ENCODE measurements at regions not wholly inside any gene's neighbourhood (a gene's known extent, or its start where the extent isn't known, plus 50 kb on each side); places are given as distances from the start of the nearest gene placed in this dataset.
"Not testable (repeated sequence)": the region's sequence is repeated elsewhere in the genome, so short reads cannot be mapped to it uniquely, and the experiment has no call there.

DNA sequence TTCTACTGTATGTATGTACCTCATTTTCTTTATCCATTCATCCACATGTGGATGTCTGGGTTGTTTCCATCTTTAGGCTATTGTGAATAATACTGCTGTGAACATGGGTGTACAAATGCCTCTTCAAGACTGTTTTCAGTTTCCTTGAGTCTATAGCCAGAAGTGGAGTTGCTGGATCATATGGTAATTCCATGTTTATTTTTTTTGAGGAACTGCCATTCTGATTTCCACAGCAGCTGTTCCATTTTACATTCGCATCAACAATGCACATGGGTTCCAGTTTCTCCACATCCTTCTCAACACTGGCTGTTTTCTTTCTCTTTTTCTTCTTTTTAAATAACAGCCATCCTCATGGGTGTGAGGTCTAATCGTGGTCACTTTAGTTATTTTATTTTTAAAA is 69.9 kb upstream of the CTBP2 start:
- no peak for FAIRE-seq
- TF ChIP-seq CTCF (optimal IDR thresholded peaks at IDR 0.05 in 1 of 3, IDR thresholded peaks at IDR 0.05 in 1 of 3, conservative IDR thresholded peaks at IDR 0.05 in 1 of 3; ENCODE audit: extremely low read depth in 1 of 3, insufficient read depth in 2 of 3, low read length in 3 of 3): no peak
- TF ChIP-seq EZH2 (IDR thresholded peaks at IDR 0.05; ENCODE audit: low read length): no peak

DNA sequence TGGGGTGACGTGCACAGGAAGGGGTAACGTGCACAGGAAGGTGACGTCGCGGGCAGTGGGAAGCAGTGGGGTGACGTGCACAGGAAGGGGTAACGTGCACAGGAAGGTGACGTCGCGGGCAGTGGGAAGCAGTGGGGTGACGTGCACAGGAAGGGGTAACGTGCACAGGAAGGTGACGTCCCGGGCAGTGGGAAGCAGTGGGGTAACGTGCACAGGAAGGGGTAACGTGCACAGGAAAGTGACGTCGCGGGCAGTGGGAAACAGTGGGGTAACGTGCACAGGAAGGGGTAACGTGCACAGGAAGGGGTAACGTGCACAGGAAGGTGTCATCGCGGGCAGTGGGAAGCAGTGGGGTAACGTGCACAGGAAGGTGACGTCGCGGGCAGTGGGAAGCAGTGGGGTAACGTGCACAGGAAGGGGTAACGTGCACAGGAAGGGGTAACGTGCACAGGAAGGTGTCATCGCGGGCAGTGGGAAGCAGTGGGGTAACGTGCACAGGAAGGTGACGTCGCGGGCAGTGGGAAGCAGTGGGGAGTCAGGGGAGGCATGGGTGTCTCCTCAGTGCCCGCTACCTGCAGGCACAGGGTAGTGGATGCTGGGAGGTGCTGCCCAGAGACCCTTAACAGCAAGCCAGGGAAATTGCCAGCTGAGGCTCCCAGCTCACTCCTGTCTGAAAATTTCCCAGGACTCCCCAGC is 68.0 kb upstream of the CTBP2 start:
- H4K20me1 ChIP-seq (ENCODE audit: control insufficient read depth, extremely low read depth, insufficient read depth, low read length); H3K4me3 ChIP-seq (ENCODE audit: control insufficient read depth in 2 of 3, extremely low read depth in 1 of 3, insufficient read depth in 2 of 3, low read depth in 1 of 3, low read length in 3 of 3); H3K27ac ChIP-seq (ENCODE audit: control insufficient read depth, insufficient read depth, low read length); H3K79me2 ChIP-seq (ENCODE audit: control insufficient read depth, insufficient read depth, low read length); H3K9me1 ChIP-seq (ENCODE audit: control insufficient read depth, extremely low read depth, insufficient read depth, low read length); H3K9me3 ChIP-seq (ENCODE audit: control insufficient read depth, low read depth, low read length); H2AFZ ChIP-seq (ENCODE audit: control insufficient read depth, low read length); H3K4me2 ChIP-seq (ENCODE audit: control insufficient read depth, extremely low read depth, insufficient read depth, low read depth, low read length); dilution Hi-C loops (cut with MboI; ENCODE audit: extremely low pct_ligation_motif_present, low sequenced_read_pairs); H3K27me3 ChIP-seq (ENCODE audit: control insufficient read depth, extremely low read depth, insufficient read depth, low read length); DNase-seq (ENCODE audit: low read depth, low spot score); H3K36me3 ChIP-seq (ENCODE audit: control insufficient read depth in 2 of 2, extremely low read depth in 1 of 2, insufficient read depth in 2 of 2, low read length in 2 of 2); H3K9ac ChIP-seq (ENCODE audit: control insufficient read depth, extremely low read depth, insufficient read depth, low read length); FAIRE-seq: not testable (repeated sequence)
- H3K4me1 ChIP-seq (ENCODE audit: control insufficient read depth, extremely low read depth, insufficient read depth, low read length): peaks cover 31% of the 10 kb centered on the region

More for the DNA sequence above, 69.9 kb upstream of the CTBP2 start:
- H3K27ac ChIP-seq (ENCODE audit: control insufficient read depth, insufficient read depth, low read length): no peak overlapping the region
- H3K9ac ChIP-seq (ENCODE audit: control insufficient read depth, extremely low read depth, insufficient read depth, low read length): no peak overlapping the region
- peaks cover 38% of the 10 kb centered on the region for H3K4me1 ChIP-seq (ENCODE audit: control insufficient read depth, extremely low read depth, insufficient read depth, low read length)
- no peak overlapping the region for H3K4me3 ChIP-seq (ENCODE audit: control insufficient read depth in 2 of 3, extremely low read depth in 1 of 3, insufficient read depth in 2 of 3, low read depth in 1 of 3, low read length in 3 of 3)
- H3K27me3 ChIP-seq (ENCODE audit: control insufficient read depth, extremely low read depth, insufficient read depth, low read length): no peaks in the 10 kb centered on the region
- H4K20me1 ChIP-seq (ENCODE audit: control insufficient read depth, extremely low read depth, insufficient read depth, low read length): no peaks in the 10 kb centered on the region
- no peak for DNase-seq (ENCODE audit: low read depth, low spot score)
- dilution Hi-C loops (cut with MboI; ENCODE audit: extremely low pct_ligation_motif_present, low sequenced_read_pairs): no loop called here
- H2AFZ ChIP-seq (ENCODE audit: control insufficient read depth, low read length): no peak overlapping the region
- no peaks in the 10 kb centered on the region for H3K79me2 ChIP-seq (ENCODE audit: control insufficient read depth, insufficient read depth, low read length)
- no peaks in the 10 kb centered on the region for H3K9me1 ChIP-seq (ENCODE audit: control insufficient read depth, extremely low read depth, insufficient read depth, low read length)
- H3K9me3 ChIP-seq (ENCODE audit: control insufficient read depth, low read depth, low read length): no peaks in the 10 kb centered on the region
- H3K36me3 ChIP-seq (ENCODE audit: control insufficient read depth in 2 of 2, extremely low read depth in 1 of 2, insufficient read depth in 2 of 2, low read length in 2 of 2): no peaks in the 10 kb centered on the region
- H3K4me2 ChIP-seq (ENCODE audit: control insufficient read depth, extremely low read depth, insufficient read depth, low read depth, low read length): no peak overlapping the region

- Histone ChIP-seq H3K4me2 (ENCODE audit: control insufficient read depth, extremely low read depth, insufficient read depth, low read depth, low read length) (no peak overlapping the region), H4K20me1 (ENCODE audit: control insufficient read depth, extremely low read depth, insufficient read depth, low read length) (no peaks in the 10 kb centered on the region), H3K4me3 (ENCODE audit: control insufficient read depth in 2 of 3, extremely low read depth in 1 of 3, insufficient read depth in 2 of 3, low read depth in 1 of 3, low read length in 3 of 3) (no peak overlapping the region), H3K9me3 (ENCODE audit: control insufficient read depth, low read depth, low read length) (no peaks in the 10 kb centered on the region), H3K9me1 (ENCODE audit: control insufficient read depth, extremely low read depth, insufficient read depth, low read length) (no peaks in the 10 kb centered on the region), H3K79me2 (ENCODE audit: control insufficient read depth, insufficient read depth, low read length) (no peaks in the 10 kb centered on the region), H3K9ac (ENCODE audit: control insufficient read depth, extremely low read depth, insufficient read depth, low read length) (no peak overlapping the region), H3K4me1 (ENCODE audit: control insufficient read depth, extremely low read depth, insufficient read depth, low read length) (peaks cover 23% of the 10 kb centered on the region), H3K36me3 (ENCODE audit: control insufficient read depth in 2 of 2, extremely low read depth in 1 of 2, insufficient read depth in 2 of 2, low read length in 2 of 2) (no peaks in the 10 kb centered on the region), H3K27me3 (ENCODE audit: control insufficient read depth, extremely low read depth, insufficient read depth, low read length) (no peaks in the 10 kb centered on the region), H2AFZ (ENCODE audit: control insufficient read depth, low read length) (no peak overlapping the region), H3K27ac (ENCODE audit: control insufficient read depth, insufficient read depth, low read length) (no peak overlapping the region)
- DNase-seq (ENCODE audit: low read depth, low spot score) (no peak), FAIRE-seq (no peak)
- dilution Hi-C loops (cut with MboI; ENCODE audit: extremely low pct_ligation_motif_present, low sequenced_read_pairs): no loop called here
- no peak for TF ChIP-seq CTCF (optimal IDR thresholded peaks at IDR 0.05 in 1 of 3, IDR thresholded peaks at IDR 0.05 in 1 of 3, conservative IDR thresholded peaks at IDR 0.05 in 1 of 3; ENCODE audit: extremely low read depth in 1 of 3, insufficient read depth in 2 of 3, low read length in 3 of 3)
- TF ChIP-seq EZH2 (IDR thresholded peaks at IDR 0.05; ENCODE audit: low read length): no peak
Measured at GRCh38 chr10:125227546-125227945, 67.2 kb upstream of the CTBP2 start.

Measured in keratinocyte (primary cell).